Activated CD4-positive, alpha-beta T cell treated with anti-CD3 and anti-CD28 coated beads for 24 hours (primary cell): ENCODE measurements at regions not wholly inside any gene's neighbourhood (a gene's known extent, or its start where the extent isn't known, plus 50 kb on each side); places are given as distances from the start of the nearest gene placed in this dataset.

ENCODE experiments used
- DNase-seq, 2 donors: peaks; one replicate each; pipeline ENCODE4 v3.0.0-alpha.2; 2020; ENCODE audit warnings: low read depth in 2 of 2

DNA sequence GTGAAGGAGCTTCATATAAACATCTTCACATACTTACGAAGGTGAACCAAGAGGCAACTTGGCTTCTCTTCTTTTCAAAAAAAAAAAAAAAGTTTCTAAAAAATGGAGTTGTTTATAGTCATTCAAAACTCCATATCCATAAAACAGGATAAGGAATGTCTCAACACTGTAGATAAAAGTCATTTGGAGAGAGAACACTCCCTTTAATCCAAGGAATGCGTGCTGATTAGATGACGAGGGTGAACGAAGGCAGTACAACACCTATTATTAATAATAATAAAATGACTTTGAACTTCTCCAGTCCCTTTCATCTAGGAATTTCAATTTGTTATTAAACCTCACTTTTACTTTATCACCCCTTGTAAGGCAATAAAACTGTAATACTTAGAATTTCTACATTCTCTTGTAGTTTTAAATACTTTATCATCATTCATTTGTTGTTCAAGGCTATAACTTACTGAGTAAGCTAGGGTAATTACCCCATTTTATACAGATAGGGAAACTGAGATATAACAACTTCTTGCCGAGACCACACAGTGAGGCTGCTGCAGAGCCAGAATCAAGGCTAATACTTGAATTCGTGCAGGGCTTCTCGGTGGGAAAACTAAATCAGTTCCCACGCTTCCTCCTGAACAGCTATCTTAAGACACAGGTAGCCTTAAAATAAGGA is 377.1 kb downstream of the EFNA5 start:
- no peak for DNase-seq

DNA sequence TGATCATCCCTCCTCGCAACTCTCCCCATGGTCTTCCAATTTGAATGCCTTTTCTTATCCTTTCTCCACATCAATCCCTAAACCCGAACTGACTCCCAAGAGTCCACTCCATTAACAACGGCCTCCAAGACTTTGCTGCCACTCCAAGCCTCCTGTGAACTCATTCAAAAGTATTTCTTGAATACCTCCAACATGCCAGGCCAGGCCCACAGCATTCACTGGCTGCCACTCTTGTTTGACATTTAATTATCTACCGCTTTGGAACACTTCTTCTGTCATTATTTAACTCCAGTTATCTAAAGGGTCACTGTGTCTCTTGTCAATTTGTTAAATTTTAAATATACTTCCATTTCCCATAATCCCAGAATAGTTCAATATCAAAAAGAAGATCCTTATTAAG is 378.9 kb downstream of the EFNA5 start:
- no peak for DNase-seq

DNA sequence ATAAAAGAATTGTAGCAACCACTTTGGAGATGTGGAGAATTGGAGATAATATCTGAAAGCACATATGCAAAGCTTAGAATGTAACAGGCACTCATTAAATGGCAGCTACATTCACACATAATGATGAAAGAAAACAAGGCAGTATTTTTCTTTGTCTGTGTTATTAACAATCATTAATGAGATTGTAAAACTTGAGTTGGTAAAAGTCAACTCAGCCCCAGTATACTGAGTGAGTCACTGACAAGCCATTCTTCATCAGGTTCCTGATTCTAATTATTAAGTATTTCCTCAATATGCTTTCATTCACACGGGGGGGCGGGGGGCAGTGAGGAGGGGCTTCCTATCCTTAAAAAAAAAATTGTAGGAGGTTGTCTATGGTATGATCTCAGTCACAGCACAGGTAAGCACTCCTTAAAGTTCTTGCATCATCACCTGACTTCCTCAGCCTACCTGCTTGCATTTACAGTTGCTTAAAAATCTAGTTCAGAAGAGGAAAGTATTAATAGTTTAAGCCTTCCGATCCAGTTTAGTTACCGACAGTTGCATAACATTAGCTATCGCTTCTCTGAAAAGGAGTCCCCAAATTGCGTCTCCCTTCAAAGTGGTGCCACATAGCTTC is 379.8 kb downstream of the EFNA5 start:
- no peak for DNase-seq

DNA sequence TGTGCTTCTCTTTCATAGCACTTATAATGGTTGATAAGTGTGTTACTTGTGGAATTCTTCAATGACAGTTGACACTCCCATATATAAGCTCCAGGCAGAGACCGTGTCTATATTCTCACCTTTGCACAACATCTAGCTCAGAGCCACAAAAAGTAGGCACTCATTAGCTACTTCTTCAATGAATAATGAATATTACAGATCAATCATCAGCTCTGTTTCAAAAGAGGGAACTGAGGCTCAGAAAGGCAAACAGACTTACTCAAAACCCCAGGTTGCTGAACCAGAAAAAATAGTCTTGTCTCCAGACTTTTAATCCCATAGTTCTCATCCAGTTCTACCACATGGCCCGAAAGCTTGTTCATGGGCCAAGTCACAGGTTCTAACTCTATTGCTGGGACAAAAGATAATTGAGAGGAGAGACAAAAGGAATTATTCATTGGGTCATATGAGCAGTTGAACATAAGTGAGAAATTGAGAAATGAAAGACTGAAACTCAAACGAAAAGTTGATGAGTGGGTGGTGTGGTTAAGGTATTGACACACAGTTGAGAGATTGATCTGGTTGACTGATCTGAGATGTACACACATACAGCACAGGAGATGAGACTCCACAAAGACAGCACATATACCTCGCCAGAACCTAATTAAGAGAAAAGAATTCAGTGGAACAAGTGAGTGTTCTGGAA is 381.6 kb downstream of the EFNA5 start:
- no peak for DNase-seq

DNA sequence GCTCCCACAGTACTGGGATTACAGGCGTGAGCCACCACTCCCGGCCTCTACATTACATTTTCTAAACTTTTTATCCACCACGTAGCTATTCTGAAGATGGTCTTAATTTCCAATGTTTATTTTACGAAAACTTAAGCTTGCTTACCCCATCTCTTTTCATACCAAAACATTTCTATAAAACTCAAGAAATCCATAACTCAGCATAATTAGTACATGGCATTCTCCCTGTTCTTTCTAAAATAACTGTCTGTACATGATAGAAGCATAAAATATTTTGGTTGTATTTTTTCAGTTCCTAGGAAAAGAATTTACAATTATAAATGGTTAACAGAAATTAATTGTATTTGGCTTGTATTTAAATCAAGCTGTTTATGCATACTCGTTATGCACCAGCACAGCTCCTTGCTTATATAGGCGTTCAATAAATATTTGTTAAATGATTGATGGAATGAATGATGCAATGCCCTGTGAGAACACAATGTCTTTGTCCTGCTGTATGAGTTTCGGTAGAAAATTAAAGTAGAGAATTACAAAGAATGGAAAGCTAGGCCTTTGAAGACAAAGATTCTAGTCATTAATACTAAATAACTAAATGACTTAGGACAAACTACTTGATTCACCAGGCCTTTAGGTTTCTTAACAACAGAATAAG is 384.2 kb downstream of the EFNA5 start:
- DNase-seq, result no peak

DNA sequence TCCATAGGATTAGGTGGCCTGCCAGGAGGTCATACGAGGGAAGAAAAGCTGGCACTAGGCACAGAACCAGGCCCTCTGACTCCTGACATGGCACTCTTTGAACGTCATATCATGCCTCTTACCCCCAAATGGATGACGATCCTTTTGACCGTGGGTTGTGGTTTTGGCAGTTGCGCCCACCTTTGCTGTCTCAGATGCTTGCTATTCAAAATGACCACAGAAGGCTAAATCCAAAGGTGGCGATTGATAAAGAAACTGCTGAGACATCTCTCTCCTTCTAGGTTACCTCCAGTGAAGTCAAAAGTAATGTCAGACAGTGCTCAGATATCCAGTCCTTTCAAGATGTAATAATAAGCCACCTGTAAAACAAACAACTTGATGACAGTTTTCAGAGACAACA is 385.0 kb downstream of the EFNA5 start:
- no peak for DNase-seq

DNA sequence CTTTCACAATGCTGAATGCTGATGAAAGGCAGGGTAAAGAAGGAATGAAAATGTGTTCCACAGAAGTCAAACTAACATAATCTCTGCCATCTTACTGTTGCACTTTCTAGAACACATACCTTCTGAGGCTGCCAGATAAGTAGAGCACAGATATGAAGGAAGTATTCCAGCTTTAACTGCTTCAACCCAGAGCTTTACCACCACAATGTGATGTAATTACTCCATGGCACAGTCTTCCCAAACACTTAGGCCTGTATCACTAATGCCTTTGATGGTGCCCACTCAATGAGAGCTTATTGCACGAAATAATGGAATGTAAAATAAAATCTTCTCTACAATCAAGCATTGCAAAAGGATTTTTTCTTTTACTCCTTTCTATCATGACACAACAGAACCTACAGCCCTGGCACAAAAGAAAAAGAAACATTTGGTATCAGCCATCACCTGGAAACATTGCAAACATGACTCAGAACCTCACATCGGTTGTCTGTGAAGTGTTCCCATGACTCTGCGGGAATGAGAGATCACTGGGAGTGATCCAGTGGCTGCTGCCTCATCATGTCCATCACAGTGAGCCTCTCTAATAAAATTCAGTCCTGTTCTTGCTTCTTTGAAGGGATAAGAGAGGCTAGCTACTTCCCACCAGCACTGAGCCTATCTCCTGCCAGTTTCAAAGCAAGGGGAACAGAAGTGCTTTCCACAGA is 385.8 kb downstream of the EFNA5 start:
- DNase-seq, result no peak

DNA sequence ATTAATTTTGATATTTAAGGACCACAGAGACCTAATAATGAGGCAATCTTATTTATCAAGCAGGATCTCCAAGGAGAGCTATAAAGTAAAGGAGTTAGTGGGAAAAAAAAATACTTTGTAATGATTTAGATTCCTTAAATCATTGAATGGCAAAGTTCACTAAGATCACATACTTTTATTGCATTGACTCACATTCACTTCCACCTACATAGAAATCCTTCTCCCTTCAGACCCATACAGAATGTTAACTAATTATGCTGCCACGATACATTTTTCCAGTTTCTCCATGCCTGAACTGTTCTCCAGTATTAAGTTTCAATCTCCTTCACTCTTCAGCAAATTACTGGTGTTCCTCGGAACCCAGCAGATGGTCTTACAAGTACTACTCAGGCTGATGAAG is 388.7 kb downstream of the EFNA5 start:
- DNase-seq, result no peak

DNA sequence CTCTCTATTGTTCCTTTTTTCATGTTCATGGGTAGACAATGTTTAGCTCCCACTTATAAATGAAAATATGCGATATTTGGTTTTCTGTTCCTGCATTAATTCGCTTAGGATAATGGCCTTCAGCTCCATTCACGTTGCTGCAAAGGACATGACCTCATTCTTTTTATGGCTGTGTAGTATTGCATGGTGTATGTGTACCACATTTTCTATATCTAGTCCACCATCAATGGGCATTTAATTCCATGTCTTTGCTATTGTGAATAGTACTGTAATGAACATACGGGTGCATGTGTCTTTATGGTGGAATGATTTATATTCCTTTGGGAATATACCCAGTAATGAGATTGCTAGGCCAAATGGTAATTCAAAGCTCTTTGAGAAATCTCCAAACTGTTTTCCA is 392.0 kb downstream of the EFNA5 start:
- DNase-seq, result no peak

DNA sequence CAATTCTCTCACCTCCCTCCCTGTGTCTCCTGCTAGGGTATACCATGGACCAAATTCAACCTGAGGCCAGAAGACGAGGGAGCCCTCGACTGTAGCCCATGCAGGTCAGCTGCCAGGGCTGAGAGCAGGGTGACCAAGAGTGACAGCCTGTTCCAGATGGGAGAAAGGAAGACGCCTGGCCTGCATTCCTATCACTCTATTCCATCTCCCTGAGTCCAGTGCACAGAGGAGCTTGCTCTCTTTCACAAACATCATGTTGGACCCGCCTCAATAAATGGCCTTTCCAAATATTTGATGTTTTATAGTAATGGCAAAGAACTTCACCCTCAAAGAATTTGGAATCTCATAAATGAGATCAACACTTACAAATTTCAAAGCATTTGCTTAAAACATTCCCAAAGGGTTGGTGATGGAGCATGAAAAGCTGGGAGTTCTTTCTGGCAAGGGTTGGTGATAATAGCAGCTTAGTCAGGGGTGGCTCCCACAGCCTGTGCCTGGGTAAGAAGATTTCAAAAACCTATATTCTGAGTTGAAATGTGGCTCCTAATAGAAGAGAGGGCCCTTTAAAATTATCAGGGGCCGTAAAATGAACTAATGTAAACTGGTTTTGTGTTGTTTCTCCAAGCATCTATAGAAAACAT is 393.1 kb downstream of the EFNA5 start:
- DNase-seq, result no peak

DNA sequence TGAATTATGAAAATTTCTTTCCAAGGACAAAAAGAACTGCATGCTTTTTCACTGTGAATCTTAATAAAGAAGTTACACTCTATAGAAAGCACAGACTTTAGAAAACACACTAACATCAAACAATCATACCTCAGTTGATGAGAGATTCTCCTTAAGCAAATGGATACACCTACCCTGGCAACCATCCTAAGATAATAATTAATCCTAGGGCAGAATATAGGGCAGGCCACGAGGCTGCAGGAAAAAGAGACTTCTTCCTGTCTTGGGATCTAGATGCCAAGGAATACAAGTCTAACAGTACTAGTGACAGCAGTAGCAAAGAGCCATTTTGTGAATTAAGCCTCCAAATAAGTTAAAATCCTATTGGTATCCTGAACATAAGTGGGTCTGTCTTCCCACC is 395.4 kb downstream of the EFNA5 start:
- no peak for DNase-seq

DNA sequence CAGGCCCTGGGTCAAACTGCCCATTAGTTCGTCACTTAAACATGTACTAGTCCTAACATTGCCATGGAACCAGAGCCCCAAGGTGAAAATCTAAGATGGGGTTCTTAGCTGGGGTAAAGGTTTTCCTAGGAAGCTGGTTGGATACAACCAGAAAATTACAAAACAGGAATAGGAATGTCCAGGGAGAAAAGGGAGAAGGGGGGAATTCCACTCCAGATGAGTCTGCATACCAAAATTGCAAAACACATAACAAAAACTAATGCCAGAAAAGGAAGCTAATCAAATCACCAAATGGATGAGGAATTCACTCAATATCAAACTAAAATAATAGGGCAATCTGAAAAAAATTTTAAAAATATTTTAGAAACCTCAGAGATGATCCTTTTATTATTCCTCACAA is 396.2 kb downstream of the EFNA5 start:
- no peak for DNase-seq

DNA sequence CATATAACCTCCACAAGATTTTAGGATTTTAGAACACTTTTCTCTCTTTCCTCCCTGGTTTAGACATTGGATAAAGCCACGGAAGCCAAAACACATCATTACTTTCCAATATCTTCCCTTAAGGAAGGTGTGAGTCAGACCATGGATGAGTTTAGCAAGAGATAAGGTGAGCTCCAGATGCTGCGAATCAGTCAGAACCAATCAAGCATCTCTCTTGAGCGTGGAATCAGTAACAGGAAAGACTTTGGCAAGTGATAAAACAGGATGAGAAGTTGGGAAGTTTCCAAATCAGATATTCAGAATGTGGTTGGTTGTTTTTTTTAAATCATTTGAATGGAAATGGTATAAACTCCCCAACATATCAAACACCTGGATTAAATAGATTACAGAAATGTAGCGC is 397.8 kb downstream of the EFNA5 start:
- no peak for DNase-seq

DNA sequence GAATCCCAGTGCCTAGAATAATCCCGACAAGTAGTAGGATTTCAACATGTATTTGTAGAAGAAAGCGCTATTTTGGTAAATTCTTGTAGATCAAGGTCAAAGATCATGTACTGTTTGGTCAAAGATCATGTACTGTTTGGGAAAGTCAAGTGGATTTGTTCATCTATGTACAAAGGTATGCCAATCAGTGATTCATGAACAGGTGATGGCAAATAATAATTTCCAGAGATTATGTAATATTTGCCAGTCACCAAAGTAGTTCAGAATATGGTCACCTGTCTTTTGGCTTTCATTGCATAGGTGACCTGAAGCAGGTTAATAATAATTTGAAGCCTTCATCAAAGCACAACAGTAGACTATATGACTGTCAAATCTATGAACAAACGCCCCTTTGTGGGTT is 398.2 kb downstream of the EFNA5 start:
- DNase-seq, result no peak

DNA sequence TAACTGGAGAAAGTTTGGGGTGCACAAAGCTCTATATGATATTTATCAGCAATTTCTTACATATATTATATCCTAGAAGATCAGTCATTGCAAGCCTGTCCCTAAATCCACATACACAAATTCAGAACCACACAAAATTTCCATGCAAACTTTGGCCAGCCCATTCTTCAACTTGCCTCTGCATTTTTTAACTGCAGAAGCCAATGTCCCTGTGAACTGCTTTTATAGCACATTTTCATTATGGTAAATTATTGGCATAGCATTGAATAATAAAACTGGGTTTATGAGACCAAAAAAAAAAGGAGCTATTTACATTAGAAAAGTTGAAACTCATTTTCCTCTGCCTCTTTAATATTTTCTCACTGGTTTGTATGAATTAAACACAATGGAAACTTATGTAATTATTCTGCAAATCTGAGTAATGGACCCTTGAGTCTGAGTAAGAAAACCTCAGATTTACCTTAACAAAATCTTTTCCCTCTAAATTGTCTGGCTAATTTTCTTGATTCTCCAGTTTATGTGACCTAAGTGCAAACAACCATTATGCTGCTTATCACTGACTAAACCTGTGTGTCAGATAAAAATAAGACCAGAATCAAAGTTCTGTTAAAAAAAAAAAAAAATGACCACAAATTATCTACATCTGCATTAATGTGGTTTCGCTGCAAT is 398.9 kb downstream of the EFNA5 start:
- DNase-seq, result no peak

DNA sequence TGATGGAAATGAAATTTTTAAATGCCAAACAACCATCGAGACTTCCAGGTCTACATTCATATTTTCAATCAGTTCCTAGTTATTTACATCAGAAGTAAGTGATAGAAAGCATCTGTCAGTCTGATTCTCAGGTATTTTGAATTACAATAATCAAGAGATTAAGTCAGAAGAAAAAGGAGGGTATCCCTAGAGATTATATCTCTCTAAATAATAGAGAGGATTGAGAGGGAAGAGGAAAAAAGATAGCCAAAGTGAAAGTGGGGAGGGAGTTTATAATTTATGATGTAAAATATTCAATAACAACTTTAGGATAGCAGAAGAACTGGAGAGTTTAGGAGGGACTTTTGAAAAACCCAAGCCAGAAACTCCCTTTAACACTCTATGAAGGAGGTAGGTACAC is 400.2 kb downstream of the EFNA5 start:
- DNase-seq, result no peak

DNA sequence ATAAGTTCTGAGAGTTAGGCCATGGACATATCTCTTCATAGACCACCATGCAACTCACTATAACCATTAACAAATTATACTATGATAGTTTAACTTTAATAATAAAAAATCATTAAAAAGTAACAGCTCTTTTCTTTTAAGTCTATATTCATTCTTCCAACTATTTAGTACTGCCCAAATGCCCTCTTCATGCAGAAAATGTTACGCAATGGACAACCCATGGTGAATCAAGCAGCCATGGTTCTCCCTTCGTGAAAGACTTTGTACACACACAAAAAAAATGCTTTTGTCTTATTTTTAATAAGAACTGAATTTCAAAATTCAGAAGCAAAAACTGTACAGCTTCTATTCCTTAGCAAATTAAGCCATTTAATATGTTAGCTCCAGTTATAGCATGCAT is 401.1 kb downstream of the EFNA5 start:
- no peak for DNase-seq

DNA sequence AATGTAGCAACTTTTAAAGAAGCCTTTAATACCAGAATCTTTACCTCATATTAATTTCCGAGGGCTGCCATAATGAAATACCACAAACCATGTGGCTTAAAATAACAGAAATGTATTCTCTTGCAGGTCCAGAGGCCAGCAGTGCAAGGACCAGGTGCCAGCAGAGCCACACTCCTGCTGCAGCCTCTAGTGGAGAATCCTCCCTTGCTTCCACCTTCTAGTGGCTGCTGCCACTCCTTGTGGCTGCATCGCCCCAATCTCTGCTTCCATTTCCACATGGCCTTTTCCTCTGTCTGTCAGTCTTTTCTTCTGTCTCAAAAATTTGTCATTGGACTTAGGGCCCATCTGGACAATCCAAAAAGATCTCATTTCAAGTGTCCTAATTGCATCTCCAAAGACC is 401.5 kb downstream of the EFNA5 start:
- no peak for DNase-seq

DNA sequence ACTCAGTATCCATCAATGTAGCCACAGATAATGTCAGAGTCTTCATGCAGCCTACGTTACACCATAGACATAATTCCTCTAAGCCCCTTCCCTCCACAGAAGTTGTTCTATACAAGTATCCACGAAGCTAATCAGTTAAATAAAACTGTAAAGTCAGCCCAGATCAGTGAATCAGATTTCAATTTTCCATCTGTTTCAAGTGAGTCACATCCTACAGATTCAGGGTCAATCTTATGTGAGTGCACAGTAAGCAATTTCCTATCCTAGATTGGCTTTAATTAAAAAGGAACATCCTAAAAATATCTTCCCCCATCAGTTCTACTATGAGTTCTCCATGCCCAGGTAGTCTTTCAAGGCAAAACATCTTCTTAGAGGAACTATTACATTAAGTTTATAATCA is 402.5 kb downstream of the EFNA5 start:
- no peak for DNase-seq

DNA sequence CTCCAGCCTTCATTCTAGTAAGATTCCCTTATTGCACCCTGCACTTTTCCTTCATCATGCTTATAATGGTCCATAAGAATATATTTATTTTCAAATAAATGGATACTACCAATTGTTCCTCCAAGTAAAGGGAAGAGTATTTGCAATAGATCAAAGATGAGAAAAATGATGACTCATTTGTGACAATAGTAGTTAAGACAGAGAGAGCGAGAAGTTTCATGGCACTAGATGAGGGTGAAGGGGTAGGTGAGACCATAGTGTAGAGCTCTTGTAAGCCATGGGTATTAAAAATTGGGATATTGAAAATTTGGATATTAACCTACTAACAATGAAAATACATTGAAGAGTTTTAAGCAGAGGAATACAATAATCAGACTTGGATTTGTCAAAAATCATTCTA is 404.6 kb downstream of the EFNA5 start:
- DNase-seq, result no peak

DNA sequence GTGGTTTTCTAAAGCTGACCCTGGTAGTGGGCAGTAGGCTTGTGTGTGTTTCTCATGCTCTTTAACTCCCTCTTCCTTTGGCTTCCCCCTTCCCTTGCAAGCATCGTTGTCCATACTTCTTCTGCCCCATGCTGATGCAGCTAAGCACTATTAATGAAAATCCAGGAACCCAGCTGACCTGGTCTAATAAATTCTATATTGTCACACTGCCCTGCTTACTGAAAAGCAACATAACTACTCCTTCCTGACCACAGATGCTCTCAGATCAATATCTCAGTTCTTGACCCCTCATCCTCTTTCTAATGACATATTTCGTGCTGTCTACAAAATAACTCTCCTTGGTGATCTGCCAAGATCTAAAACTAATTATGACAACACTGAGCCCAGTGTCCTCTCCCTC is 405.5 kb downstream of the EFNA5 start:
- DNase-seq, result no peak
